ENCODE measurements at regions not wholly inside any gene's neighbourhood (a gene's known extent, or its start where the extent isn't known, plus 50 kb on each side); places are given as distances from the start of the nearest gene placed in this dataset.
"Not testable (repeated sequence)": the region's sequence is repeated elsewhere in the genome, so short reads cannot be mapped to it uniquely, and the experiment has no call there.

DNA sequence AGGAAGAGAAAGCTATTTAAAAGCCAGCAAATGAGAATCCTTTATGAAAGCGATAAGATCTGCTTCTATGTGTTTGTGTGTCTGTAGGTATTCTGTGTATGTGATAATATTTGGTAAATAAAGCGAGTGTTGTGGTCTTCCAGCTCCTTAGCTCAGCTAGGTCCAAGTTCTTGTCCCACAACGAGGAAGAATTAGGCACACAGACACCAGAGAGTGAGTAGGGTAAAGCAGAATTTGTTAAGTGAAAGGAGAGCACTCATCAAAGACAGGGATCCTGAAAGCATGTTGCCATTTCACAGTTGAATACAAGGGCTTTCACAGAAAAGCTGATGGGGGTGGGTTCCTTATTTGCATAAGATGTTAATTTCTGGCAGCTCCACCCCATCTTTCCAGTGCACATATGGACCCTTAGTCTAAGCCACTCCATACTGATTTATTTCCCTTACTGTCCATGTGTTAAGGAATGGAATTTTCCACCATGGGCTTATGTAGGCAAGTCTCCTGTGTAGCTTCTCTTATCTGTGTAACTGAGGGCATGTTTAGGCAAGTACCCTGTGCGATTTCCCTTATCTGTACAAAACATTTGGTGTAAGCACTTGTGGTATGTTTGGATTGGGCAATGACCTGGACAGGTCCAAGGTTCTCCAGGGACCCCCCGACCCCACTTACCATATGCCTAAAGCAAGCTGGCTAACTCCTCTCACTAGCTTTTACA lies 165.9 kb upstream of the VIPR2 start:
- no peak overlapping the region for H3K27ac ChIP-seq
- 21% methylated on average over 5 of the region's 5 CpGs for WGBS (ENCODE audit: insufficient coverage, low coverage, low lambda C conversion rate, missing lambda C conversion rate)
- H3K27me3 ChIP-seq = no peaks in the 10 kb centered on the region
- H3K4me1 ChIP-seq = no peaks in the 10 kb centered on the region
- DNase-seq = no peak
- TF ChIP-seq, protein P1, sequence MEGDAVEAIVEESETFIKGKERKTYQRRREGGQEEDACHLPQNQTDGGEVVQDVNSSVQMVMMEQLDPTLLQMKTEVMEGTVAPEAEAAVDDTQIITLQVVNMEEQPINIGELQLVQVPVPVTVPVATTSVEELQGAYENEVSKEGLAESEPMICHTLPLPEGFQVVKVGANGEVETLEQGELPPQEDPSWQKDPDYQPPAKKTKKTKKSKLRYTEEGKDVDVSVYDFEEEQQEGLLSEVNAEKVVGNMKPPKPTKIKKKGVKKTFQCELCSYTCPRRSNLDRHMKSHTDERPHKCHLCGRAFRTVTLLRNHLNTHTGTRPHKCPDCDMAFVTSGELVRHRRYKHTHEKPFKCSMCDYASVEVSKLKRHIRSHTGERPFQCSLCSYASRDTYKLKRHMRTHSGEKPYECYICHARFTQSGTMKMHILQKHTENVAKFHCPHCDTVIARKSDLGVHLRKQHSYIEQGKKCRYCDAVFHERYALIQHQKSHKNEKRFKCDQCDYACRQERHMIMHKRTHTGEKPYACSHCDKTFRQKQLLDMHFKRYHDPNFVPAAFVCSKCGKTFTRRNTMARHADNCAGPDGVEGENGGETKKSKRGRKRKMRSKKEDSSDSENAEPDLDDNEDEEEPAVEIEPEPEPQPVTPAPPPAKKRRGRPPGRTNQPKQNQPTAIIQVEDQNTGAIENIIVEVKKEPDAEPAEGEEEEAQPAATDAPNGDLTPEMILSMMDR (IDR thresholded peaks at IDR 0.05) = no peak
- no peak for TF ChIP-seq POLR2A (IDR thresholded peaks at IDR 0.05)
- no peak for ATAC-seq
- H3K36me3 ChIP-seq = no peaks in the 10 kb centered on the region
- intact Hi-C loops (cut with DNase I) = no loop called here
- no peak overlapping the region for H3K4me3 ChIP-seq
- H3K9me3 ChIP-seq = no peaks in the 10 kb centered on the region

DNA sequence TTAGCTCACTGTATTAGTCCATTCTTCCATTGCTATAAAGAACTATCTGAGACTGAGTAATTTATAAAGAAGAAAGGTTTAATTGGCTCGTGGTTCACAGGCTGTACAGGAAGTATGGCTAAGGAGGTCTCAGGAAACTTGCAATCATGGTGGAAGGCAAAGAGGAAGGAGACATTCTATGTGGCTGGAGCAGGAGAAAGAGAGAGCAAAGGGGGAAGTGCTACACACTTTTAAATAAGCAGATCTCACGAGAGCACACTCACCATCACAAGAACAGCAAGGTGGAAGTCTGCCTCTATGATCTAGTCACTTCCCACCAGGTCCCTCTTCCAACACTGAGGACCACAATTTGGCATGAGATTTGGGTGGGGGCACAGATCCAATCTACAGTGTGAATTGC lies 164.5 kb upstream of the VIPR2 start:
- H3K27me3 ChIP-seq; intact Hi-C loops (cut with DNase I); H3K4me1 ChIP-seq; H3K36me3 ChIP-seq; DNase-seq; H3K9me3 ChIP-seq; H3K27ac ChIP-seq; ATAC-seq; H3K4me3 ChIP-seq: not testable (repeated sequence)
- WGBS (ENCODE audit: insufficient coverage, low coverage, low lambda C conversion rate, missing lambda C conversion rate) = 20% methylated on average over 2 of the region's 2 CpGs

DNA sequence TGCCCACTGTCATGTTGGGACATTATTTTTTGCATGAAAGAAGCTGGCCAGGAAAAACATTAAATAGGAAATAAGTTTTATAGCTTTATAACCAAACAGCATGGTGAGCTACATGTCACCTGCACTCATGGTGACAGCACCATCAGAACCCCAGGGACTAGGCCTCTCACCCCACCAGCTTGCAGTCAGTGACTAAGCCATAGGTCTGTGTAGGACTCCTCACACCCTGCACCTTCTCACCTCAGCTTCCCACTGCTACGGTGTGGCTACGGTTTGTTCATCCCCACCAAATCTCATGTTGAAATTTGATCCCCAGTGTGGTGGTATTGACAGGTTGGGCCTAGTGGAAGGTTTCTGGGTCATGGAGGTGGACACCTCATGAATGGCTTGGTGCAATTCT lies 161.3 kb upstream of the VIPR2 start:
- Histone ChIP-seq H3K4me3 (no peak overlapping the region), H3K27ac (no peak overlapping the region), H3K4me1 (no peaks in the 10 kb centered on the region), H3K36me3 (no peaks in the 10 kb centered on the region), H3K9me3 (no peaks in the 10 kb centered on the region), H3K27me3 (no peaks in the 10 kb centered on the region)
- TF ChIP-seq, protein P1 (IDR thresholded peaks at IDR 0.05) = no peak
- TF ChIP-seq POLR2A (IDR thresholded peaks at IDR 0.05) = no peak
- ATAC-seq (no peak), DNase-seq (no peak)
- WGBS (ENCODE audit: insufficient coverage, low coverage, low lambda C conversion rate, missing lambda C conversion rate) = 63% methylated on average over 2 of the region's 2 CpGs
- intact Hi-C loops (cut with DNase I) = no loop called here

DNA sequence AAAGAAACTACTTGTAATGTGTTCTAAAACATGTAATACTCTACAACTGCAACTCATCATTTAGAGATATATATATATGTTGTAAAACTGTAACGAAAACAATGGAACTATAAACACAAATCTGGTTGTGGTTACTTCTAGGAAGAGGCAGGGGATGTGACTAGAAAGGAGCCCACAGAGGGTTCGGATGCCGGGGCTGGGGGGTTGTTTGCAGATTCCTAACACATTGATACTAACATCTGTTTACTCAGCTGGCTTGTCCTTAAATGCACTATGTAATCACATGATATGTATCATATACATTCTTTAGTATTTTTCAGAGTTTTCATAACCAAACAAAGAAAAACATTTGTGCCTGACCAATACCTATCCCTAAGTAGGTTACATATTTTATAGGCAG lies 160.5 kb upstream of the VIPR2 start:
- WGBS (ENCODE audit: insufficient coverage, low coverage, low lambda C conversion rate, missing lambda C conversion rate) = 31% methylated on average over 3 of the region's 3 CpGs
- ATAC-seq; H3K36me3 ChIP-seq; H3K27me3 ChIP-seq; intact Hi-C loops (cut with DNase I); H3K4me3 ChIP-seq; H3K4me1 ChIP-seq; DNase-seq; H3K27ac ChIP-seq; H3K9me3 ChIP-seq: not testable (repeated sequence)

DNA sequence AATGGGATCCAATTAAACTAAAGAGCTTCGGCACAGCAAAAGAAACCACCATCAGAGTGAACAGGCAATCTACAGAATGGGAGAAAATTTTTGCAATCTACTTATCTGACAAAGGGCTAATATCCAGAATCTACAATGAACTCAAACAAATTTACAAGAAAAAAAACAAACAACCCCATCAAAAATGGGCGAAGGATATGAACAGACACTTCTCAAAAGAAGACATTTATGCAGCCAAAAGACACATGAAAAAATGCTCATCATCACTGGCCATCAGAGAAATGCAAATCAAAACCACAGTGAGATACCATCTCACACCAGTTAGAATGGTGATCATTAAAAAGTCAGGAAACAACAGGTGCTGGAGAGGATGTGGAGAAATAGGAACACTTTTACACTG lies 158.8 kb upstream of the VIPR2 start:
- not testable (repeated sequence) for H3K9me3 ChIP-seq, ATAC-seq

DNA sequence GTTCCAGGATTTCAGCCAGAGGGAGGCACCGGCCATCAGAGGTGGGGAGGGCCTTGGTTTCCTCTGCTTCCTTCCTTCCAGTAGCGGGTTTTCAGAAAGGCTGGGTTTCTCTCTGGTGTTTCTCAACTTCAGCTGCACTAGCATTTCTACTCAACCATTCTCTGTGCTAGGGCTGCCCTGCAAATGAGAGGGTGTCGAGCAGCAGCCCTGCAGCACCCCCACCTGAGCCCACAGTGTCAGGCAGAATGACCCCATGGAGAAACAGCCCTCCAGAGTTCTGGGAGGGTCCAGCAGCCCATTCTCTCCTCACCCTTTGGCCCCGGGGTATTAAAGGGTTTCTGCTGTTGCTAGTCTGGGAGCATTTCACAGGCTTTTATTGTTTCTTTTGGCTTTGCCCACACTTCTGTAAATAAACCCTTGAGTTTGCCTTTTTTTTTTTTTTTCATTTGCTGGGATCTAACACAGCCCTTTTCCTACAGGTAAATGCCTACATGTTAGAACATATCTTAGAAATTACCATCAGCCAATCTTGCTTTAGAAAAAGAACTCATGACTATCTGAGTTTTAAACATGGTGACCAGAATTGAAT lies 151.5 kb upstream of the VIPR2 start:
- WGBS (ENCODE audit: insufficient coverage, low coverage, low lambda C conversion rate, missing lambda C conversion rate) = 24% methylated on average over 3 of the region's 4 CpGs
- Histone ChIP-seq H3K36me3 (no peaks in the 10 kb centered on the region), H3K9me3 (no peaks in the 10 kb centered on the region), H3K27ac (no peak overlapping the region), H3K4me1 (no peaks in the 10 kb centered on the region), H3K27me3 (no peaks in the 10 kb centered on the region), H3K4me3 (no peak overlapping the region)
- ATAC-seq (no peak), DNase-seq (no peak)
- TF ChIP-seq POLR2A (IDR thresholded peaks at IDR 0.05) = no peak
- TF ChIP-seq, protein P1 (IDR thresholded peaks at IDR 0.05) = no peak
- intact Hi-C loops (cut with DNase I) = no loop called here

More for the DNA sequence above, 158.8 kb upstream of the VIPR2 start:
- H3K4me1 ChIP-seq; DNase-seq; intact Hi-C loops (cut with DNase I); H3K27ac ChIP-seq; H3K4me3 ChIP-seq; H3K36me3 ChIP-seq; H3K27me3 ChIP-seq: not testable (repeated sequence)
- 50% methylated on average over 2 of the region's 2 CpGs for WGBS (ENCODE audit: insufficient coverage, low coverage, low lambda C conversion rate, missing lambda C conversion rate)

DNA sequence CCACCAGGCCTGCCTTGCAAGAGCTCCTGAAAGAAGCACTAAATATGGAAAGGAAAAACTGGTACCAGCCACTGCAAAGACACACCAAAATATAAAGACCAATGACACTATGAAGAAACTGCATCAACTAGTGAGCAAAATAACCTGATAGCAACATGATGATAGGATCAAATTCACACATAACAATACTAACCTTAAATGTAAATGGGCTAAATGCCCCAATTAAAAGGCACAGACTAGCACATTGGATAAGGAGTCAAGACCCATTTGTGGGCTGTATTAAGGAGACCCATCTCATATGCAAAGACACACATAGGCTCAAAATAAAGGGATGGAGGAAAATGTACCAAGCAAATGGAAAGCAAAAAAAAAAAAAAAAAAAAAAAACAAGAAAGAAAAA lies 141.8 kb upstream of the VIPR2 start:
- ATAC-seq; H3K9me3 ChIP-seq; H3K27ac ChIP-seq; H3K4me3 ChIP-seq; H3K4me1 ChIP-seq; DNase-seq; H3K27me3 ChIP-seq; H3K36me3 ChIP-seq; intact Hi-C loops (cut with DNase I): not testable (repeated sequence)

Data from right lobe of liver (tissue), 6 donors.